Dermis microvascular lymphatic vessel endothelial cell (primary cell): ENCODE measurements at regions not wholly inside any gene's neighbourhood (a gene's known extent, or its start where the extent isn't known, plus 50 kb on each side); places are given as distances from the start of the nearest gene placed in this dataset.

Experiments
- DNase-seq, 2 donors: peaks; one replicate each; pipeline versions ENCODE4 v3.0.0 to v3.0.0-alpha.2; 2010; ENCODE audit warnings: low read depth in 2 of 2

DNA sequence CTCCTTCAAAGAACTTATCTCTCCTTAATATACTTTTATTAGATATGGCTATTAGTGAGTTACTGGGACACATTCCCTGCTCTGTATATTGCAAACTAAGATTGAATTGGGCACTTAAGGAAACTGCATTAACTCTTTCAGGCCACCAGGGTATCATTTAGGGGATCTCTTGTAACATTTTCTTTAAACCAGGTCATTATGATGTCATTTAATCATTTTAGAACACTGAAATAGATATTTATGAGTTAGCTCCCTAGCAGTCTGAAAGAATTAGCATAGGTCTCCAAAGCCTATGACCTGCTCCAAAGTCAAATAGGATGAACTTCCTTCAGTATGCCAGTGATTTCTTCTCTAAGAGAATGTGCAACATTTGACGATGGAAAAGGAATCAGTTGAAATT is 506.9 kb downstream of the FOXG1 start:
- no peak for DNase-seq

DNA sequence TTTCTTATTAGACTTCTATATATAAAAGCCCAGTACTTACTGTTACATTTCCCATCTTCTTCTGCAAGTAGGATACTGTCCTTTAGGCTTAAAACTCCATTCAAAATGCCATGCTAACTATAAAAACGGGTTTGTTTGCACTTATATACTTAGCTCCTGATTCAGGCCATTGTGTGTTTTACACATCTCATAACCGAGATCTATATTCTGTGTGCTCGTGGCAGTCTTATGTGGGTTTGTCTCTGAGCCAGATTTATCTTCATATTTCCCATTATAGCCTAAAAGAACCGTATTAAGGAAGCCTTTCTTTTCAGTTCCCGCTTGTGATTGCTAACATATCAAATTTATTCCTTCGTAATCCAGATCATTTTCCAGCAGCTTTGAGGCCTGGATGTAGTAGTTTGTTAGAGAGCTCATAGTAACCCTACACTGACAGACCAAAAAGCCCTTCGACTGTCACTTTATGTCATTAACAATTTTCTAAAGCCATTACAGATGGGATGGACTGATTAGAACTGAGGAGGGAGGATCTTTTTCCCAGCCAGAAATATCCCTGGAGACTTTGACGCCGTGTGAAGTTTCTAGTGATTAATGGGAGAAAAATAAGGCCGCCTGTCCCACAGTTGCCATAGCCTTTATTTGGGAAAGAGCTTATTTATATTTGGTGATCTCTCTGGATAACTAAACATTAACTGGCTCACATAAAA is 508.5 kb downstream of the FOXG1 start:
- no peak for DNase-seq

DNA sequence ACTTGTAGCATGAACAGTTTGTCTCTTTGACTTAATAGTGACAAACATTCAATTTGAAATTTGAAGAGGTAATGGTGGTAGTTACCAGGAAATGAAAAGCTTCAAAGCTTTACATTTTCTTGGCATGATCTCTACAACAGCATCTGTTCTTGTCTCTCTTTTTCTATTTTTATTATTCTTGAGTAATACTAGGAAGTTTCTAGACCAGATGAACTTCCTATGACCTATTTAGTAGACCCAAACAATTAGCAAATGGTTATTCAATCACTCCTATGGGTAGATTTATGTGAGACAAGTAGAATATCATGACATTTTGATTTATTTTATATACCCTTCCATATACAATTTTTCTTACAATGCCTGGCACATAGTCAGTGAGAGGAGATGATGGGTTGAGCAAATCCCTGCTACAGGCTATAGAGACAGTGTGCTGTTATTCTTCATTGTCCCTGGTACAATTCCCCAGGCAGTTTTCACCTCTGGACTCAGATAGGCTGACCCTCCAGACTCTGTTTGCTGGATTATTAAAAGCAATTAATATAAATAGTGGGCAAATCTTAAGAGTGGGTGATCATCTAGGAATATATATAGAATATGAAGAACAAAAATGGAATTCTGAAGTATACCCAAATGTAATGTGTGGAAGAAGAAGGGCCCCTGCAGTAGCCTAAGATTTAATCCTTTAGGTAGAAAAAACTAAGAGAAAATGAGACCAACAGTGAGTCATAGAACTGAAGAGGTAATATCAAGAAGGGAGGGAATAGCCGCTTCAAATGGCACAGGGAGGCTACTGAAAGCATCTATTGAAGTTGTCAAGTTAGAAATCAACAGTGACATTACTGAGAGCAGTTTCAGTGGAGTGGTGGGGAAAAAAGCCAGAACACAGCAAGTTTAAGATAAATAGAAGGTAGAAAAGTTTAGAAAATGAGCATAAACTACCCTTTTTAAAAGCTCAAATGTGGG is 512.0 kb downstream of the FOXG1 start:
- peak in 1 of 2 donors; percentile 41 for DNase-seq

DNA sequence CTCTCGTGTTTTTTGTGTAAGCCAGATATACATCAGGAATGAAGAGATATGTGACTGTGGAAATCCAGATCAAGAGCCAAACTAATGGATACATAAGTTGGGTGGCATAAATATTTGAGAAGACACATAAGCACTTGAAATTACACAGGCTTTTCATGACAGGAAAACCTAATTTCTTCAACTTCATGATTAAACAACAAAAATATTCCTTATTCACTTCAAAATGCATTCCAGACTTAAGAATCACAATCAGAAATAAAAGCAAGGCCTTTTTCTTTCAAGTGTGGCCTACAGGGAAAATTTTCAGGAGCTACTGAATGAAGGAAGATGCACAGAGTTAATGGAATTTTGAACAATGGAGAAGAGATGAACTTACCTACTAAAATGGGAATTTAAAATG is 515.6 kb downstream of the FOXG1 start:
- DNase-seq = no peak

DNA sequence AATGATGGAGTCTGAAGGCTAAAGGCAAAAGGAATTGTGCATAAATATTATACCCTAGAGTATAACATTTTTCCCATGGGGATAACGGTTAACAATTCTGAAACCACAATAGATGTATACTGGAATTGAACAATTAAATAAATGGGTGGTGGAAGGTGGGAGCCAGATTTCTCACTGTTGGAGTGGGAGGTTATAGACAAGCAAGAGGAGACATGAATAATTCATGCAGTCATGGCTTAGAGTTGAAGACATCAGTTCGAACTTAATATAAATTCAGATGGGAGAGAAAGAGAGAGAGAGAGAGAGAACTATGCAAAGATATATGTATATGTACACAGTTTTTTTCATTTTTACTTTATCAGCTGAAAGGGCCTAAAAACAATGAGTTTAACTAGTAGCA is 523.9 kb downstream of the FOXG1 start:
- no peak for DNase-seq

DNA sequence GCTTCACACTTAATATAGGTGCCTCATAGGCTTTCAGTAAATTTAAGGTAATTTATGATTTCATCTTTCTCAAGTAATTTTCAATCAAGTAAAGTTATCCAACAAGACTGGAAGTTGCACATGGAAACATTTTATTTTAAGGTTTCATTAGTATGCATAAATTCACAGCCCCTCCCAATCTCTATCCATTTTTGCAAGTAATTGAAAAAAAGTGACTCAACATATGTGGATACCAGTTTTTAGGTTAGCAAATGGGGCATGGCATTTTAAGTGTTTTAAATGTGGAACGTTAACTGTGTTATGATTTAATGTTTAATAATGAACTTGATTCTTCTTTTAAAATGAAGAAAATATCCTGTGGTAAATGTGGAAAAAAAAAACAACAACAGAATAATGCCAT is 532.8 kb downstream of the FOXG1 start:
- DNase-seq = no peak

DNA sequence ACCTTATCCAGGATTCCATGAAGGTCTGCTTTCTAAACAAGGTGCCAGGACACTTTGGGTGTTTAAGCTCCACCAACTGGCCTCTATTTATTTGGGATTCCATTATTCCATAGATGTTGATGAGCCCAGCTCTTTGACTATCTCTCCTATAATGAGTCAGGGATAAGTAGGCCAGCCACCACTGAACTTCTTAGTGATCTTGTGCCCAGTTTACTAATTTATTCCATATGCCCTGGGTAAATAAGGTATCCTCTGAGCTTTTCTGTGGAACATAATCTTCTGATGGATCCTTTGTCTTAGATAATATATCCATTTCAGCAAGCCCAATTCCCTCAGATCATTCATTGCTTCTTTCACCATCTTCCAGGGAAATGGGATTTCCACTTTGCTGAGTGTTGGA is 535.0 kb downstream of the FOXG1 start:
- DNase-seq = no peak

DNA sequence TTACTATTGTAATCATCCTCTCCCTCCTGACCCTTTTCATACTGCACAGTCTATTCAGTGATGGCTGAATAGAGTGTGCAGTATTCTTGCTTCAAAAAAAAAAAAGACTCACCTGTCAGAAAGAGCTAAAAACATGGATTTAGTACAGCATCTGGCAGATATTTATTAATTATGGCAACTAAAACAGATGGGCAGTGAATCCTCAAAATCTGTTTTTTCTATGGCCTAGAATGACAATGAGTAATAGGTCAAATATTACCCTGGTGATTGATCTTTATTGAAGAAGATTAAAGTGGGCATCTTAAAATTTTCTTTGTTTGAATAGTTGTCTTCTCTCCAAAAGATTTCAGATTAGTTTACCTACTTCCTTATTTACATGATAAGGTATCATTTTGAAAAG is 543.6 kb downstream of the FOXG1 start:
- DNase-seq = no peak

DNA sequence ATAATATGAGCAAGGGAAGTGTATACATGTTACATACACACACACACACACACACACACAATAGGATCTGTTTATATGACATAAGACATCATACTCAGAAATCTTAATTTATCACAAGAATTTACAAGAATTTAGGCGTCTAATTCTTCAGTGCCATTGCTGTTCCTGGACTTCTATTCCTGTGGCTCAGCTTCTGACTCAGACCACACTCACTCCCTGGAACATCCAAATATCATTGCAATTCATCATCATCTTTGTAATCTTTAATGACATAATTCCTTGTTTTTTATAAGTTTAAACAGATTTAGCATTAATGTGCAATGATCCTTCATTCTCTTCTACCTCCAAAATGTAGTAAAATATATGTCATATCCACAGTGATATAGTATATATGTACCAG is 544.2 kb downstream of the FOXG1 start:
- DNase-seq = peak in 1 of 2 donors; percentile 13

DNA sequence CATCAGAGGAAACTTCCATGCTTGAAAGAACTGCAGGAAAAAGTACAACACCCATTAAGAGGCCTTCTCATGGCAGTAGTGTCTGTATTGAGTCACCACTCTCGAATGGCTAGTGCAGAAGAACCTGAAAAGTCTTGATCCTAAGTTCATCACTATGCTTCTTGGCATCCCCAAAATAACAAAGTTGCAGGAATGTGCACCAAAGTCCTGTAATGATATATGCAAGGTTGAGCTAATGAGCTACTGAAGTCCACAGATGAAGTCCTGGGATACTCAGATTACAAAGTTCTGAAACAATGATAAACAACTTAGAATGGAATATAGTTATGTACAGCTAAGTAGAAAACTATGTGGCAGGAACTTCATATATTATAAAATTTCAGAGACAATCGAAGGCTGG is 545.4 kb downstream of the FOXG1 start:
- DNase-seq = no peak

DNA sequence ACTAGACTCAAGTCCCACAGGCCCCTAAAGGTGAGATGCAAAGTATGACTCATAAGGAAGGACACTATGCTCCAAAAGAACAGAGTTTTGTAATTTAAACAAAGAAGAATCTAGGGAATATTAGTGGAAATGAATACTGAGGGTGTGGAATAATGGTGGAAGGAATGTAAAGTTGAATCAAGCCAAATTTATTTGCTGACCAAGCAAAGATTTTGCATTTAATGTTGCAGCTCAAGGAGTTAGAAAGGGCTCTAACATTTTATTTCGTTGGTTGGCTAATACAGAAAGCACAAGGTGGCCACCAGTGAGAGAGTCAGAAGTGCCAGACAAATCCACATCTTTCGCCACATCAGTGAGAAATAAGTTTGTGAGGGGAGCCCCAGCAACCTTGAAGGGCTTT is 550.3 kb downstream of the FOXG1 start:
- DNase-seq = no peak

DNA sequence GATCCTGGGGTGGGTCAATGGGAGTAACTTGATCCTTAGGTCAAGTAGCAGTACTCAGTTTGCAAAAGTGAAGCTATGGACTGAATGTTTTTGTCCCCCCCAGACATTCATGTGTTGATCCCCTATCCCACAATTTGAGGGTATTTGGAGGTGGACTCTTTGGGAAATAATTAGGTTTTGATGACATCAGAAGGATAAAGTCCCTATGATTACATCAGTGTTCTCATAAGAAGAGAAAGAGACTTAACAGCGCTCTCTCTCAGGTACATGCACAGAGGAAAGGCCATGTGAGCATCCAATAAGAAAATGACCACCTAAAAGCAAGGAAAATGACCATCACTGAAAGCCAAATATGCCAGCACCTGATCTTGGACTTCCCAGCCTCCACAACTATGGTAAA is 550.8 kb downstream of the FOXG1 start:
- DNase-seq = no peak

DNA sequence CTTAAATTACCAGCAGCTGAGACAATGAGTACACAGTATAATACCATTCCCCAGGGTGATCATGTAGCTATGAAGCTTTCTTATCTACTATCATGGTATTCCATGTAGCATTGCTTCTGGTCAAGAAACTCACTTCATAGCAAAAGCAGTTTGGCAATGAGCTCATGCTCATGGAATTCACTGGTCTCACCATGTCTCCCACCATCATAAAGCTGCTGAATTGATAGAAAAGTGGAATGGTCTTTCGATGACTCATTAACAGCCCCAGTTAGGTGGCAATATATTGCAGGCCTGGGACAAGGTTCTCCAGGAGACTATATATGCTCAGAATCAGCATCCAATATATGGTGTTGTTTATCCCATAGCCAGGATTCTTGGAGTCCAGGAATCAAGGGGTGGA is 553.7 kb downstream of the FOXG1 start:
- DNase-seq = no peak

DNA sequence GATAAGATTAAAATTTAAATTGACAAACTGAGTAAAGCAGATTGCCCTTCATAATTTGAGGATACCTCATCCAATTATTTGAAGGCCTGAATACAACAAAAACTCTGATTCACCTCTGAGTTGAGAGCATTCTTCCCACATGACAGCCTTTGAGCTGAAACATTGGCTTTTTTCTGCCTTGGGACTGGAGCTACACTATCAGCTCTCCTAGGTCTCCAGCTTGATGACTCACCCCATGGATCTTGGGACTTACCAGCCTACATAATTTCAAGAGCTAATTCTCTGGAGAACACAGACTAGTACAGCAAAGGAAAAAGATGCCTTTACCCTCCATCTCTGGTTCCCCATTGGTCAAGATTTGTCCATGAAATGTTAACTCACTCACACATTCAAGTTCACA is 555.1 kb downstream of the FOXG1 start:
- no peak for DNase-seq

DNA sequence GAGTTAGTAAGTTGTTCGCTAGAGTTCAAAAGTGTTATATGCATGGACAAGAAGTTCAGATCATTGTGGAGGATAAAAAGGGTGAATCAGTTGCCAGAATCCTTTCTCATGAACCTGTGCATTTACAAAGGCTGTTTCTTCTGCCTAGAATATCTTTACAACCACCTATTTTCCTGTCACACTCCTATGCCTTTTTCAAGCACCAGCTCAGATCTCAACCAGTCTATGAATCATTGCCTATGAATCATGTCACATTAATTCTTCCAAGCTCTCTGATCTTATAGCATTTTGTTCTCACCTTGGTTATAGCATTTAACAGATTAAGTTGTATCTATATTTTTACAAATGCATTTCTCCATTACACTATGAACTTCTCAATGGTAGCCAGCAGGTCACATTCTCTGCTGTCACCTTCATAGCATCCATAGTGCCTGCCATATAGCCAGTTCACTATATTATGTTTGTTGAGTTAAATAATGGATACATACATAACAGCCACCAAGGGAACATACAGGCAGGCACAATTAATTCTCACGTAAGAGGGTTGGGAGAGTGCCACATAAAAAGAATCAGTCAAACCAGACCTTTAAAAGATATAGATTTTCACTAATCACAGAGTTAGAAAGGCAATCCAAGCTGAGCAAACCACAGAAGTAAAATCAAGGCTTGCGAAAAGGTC is 573.0 kb downstream of the FOXG1 start:
- DNase-seq = peak in 1 of 2 donors; percentile 2

DNA sequence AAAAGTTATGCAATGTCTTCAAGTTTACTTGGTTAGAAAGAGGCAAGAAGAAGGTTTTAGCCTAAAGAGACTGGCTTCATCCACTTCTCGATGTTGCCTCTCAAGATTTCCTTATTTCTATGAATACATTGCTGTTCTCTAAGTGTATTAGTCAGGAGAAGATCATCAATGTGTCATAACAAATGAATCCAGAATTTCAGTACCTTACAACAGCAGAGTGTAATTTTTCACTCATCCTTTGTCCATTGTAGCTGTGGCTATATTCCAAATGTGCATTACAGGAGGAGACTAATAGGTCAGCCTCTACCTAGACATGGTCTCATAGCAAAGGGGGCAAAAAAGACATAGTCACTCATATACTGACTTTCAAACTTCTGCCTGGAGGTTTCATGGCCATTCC is 579.1 kb downstream of the PRKD1 start:
- DNase-seq = no peak

DNA sequence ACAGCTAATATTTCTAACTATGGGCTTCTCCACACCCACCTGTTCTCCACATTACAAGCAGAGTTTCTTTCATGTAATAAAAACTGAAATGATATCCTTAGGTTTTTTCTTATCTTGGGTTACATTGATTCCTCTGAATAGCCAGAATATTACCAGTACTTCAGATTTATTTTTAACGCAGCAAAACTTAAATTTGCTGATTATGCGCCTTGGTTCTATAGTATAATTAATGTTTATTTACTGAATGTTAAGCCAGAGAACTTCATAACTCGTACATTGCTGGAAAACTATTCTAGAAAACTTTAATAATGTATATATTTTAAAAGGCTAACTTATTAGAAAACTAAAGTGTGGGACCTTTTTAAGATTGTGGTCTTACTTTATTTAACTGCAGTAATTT is 577.2 kb downstream of the PRKD1 start:
- DNase-seq = no peak

DNA sequence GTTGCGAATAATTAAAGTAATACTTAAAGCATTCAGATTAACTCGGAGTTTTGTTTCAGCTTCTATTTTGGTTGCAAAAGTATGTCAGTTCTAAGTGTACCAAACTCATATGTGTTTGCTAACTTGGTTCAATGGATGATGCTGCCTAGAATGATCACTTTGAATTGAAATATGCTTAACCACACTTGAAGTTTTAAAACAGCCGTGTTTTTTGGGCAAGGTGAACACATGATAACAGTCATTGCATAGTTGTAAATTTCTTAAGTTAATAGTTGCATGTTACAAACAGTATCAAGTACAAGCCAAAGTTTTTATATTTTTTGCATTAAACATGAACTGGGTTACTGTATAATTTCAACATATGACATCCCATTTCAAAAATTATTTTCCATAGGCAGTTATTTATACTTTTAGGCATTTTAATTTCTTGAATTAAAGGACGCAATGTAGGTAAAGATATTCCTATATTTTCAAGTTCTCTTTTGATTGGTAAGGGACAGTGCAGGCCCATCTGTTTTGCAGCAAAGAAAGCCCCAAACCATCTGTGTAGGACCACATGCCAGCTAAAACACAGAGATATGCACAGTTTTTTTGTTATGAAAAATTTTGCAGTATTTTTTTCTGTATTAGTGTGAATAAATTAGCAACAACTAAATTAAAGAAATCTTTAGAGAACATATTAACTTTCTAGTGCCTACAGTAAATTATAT is 575.5 kb downstream of the PRKD1 start:
- DNase-seq = no peak

DNA sequence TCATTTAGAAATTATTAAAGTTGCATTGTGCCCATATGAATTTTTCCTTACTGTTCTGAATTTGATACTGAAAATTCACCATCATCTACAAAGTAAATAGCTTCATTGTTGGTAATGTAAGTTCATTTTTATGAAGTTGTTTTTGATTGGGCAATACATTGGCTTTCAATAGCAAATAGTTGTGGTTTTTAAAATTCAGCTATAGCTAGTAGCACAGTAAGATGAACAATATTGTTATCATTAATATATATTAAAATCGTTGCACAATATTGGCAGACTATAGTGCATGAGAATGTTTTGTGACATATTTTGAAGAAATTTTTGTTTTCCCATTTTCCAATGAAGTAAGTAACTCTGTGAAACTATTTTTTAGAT is 575.0 kb downstream of the PRKD1 start:
- no peak for DNase-seq

DNA sequence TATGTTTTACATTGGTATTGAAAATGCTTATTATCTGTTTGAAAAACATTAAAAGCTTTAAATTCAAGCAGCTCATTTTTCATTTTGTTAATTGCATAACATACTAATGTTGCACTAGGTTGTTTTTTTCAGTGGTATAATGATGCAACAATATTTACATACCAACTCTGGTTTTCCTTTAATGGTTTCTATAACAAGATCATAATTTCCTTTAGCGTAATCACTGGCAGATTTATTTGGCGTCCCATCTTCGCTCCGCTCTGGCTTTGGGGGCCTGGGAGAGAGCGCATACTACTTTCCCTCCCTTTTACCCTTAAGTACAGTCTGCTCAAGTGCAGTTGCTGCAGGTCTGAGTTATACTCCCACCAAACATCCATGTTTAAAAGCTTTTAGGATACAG is 574.1 kb downstream of the PRKD1 start:
- no peak for DNase-seq

DNA sequence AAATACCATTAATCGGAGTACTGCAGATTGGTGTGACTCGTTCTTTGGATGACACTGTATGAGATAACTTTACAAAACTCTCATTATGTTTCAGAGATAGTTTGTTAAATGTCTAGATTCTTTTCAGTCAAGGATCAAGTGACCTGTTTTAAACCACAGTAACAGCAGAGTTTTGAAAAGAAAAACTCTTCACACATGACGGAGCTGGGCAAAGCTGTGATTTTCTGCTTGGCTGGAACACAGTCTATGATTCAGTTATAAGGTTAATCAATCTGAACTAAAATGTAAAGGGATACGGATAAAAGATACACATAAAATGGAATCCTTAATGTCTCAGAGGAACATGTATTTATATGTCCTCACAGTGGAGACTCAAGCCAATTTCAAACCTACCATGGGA is 573.2 kb downstream of the PRKD1 start:
- DNase-seq = no peak

DNA sequence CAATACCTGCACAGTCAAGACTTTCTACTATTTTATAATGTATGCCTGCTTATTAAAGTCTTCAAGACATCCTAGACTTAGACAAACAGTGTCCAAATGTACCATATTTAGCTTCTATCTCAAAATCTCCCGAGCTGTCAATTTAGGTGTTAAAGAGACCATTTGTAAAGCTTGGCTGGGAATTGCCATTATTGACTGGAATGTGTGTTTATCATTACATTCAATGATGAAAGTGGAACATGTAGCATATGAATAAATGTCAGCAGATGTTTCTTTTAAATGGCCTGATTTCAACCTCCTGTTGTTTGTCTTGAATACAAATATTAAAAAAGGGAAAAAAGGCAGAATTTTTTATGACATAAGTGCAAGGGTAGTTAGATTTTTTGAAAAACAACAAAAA is 572.3 kb downstream of the PRKD1 start:
- DNase-seq = no peak
